ENCODE measurements at regions not wholly inside any gene's neighbourhood (a gene's known extent, or its start where the extent isn't known, plus 50 kb on each side); places are given as distances from the start of the nearest gene placed in this dataset.

DNA sequence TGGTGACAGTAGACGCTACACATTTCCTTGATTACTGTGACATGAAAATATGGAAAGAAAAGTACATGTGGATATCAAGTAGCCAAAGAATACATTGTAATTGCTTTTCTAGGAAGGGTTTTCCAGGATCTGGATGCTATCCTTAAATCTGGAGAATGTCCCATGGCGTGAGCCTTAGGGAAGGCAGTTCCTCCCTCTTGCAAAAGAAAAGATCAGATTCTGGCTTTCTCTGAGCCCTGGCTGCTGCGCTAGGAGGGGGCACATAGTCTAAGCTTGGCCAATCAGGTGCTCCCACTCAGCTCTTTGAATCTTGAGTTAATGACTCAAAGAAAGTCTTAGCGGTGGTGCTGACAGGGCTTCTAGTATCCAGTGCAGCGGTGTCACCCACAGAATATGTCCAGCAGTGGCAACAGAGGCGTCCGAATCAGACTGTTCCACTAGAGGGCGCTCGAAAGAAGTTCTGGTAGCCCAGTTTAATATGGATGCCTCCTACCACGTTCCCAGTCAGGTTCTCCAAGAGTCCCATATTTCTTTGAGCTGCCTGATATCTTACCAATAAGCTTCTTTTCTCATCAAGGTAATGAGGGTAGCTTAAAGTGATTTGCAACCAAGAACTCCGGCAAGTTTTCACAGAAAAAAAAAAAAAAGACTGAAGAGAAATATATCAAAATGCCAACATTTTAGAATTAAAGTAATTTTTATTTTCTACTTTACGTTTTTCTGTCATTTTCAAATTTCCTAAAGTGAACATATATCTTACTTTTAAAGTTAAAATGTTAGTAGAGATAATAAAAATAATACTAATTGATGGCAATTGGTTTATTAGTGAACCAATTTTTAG, 213.4 kb upstream of the S100G start:
- no peak for TF ChIP-seq POLR2A (IDR thresholded peaks at IDR 0.05)
- TF ChIP-seq, protein P1, sequence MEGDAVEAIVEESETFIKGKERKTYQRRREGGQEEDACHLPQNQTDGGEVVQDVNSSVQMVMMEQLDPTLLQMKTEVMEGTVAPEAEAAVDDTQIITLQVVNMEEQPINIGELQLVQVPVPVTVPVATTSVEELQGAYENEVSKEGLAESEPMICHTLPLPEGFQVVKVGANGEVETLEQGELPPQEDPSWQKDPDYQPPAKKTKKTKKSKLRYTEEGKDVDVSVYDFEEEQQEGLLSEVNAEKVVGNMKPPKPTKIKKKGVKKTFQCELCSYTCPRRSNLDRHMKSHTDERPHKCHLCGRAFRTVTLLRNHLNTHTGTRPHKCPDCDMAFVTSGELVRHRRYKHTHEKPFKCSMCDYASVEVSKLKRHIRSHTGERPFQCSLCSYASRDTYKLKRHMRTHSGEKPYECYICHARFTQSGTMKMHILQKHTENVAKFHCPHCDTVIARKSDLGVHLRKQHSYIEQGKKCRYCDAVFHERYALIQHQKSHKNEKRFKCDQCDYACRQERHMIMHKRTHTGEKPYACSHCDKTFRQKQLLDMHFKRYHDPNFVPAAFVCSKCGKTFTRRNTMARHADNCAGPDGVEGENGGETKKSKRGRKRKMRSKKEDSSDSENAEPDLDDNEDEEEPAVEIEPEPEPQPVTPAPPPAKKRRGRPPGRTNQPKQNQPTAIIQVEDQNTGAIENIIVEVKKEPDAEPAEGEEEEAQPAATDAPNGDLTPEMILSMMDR (IDR thresholded peaks at IDR 0.05): peak; percentile 25 to 51 (median 35)

All from thyroid gland (tissue), 4 donors.